NOMO-1 treated with dmso at 0.1 percent for 144 hours (cell line): ENCODE measurements at regions not wholly inside any gene's neighbourhood (a gene's known extent, or its start where the extent isn't known, plus 50 kb on each side); places are given as distances from the start of the nearest gene placed in this dataset.

Experiments
- DNase-seq: peaks from one replicate; lab custom pipeline; 2025; ENCODE audit not compliant: unreplicated experiment; lab: John Stamatoyannopoulos, UW

DNA sequence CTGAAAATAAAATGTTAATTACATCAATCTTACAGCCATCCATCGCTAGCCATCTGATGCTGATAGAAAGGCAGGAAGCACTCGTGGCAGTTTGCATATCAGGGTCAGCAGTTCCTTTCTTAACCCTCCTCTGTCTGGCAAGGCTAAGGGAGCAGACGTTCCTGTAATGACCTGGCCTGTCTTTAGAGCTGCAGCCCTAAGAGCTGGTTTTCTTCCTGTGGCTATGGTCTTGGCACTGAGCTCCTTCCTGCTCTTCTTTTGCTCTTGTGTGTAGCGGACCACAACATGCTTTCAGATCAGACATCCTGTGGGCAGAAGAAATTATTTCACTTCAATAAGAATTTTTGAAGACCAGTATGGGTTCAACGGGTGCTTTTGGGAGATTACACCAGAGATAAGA is 170.4 kb downstream of the DAD1 start:
- no peak for DNase-seq

DNA sequence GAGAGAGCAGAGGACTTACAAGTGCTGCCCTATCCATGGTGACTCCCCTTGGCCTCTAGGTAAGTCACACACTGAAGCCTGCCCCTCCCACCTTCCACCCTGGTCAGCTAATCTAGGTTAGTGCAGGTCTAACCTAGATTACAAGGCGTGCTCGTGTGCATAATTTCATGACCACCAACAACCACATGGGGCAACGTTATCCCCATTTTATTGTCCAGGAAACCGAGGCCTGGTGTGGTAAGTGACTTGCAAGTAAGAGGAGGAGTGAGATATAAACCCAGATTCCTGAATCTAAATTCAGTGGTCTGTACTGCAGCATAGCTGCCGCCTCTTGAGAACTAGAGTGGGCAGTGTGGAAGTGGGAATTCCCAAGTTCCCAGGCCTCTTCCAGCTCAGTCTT is 171.1 kb downstream of the DAD1 start:
- DNase-seq, result no peak

DNA sequence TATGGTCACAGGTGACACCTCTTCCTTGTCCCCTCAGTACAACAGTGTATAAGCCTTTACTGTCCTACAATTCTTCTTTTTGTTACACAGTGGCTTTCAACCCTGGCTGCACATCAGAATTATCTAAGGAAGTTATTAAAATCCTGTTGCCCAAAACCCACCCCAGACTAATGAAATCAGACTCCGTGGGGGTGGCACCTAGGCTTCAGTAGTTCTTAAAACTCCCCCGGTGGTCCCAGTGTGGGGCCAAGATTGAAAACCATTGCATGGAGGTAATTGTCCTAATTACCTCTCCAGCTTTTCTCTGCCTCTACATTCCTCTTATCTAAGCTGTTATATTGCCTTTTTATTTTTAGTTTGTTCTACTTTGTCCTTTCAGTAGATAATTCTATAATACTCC is 172.8 kb downstream of the DAD1 start:
- no peak for DNase-seq

DNA sequence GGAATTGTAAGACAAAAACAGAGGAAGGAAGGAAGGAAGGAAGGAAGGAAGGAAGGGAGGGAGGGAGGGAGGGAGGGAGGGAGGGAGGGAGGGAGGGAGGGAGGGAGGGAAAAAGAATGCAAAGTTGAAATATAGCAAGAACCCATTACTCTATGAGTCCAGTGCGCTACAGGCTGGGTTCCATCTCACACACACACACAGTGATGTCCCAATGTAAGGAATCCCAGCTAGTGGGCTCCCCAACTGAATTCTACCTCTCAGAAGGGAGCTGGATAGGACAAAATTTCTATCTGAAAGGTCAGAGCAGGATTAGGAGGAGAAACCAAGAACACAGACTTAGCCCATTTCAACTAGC is 173.4 kb downstream of the DAD1 start:
- DNase-seq, result no peak

DNA sequence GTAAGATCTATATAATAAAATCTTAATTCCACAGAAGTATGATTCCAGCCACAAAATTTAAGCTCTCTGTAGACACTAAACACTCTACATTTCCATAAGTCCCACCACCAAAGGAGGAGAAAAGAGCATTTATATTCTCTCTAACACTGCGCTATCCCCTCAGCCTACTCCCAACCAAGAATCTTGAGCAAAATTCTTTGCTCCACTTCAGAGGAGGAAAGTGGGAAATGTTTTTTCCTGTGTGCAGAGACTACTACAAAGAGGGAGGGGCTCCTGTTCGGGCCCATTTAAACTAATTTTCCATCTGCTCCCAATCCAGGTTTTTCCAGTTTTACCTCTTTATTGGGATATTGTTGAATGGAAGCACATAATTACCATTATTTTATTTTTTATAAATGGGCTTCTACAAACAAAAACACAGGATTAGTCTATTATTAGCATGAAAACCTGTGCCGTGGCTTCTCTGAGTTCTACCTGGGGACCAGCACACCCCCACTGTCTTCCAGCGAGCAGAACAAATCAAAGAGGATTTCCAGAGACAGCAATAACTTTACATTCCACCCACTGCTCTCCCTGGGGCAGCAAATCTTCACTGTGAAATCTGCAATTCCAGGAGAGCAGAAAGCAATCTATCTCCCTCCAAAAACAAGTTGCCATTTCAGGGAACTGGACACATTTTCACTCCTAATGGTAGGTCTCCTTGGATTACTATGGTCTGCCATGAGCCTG is 174.0 kb downstream of the DAD1 start:
- DNase-seq, result no peak

DNA sequence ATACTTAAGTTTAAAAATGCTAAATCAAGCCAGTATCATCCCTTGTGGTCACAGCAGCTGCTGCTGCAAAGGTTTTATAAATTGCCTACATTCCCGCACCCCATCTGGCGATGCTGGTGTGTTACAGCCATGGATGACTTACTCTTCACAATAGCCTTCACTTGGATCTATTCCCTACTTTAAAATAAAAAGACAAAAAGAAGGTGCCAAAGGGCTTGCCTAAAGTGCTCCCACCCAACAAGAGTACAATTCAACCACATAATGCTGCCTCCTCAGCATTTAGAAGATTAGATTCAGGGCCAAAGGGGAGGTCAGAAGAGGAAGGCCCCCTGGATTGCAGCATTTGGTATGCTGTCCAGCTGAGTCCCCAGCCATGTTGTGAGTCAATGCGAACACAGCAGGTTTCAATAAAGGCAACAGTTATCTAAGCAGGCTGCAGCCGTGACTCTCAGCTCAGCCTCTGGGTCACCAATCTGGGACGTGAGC is 176.1 kb downstream of the DAD1 start:
- no peak for DNase-seq

DNA sequence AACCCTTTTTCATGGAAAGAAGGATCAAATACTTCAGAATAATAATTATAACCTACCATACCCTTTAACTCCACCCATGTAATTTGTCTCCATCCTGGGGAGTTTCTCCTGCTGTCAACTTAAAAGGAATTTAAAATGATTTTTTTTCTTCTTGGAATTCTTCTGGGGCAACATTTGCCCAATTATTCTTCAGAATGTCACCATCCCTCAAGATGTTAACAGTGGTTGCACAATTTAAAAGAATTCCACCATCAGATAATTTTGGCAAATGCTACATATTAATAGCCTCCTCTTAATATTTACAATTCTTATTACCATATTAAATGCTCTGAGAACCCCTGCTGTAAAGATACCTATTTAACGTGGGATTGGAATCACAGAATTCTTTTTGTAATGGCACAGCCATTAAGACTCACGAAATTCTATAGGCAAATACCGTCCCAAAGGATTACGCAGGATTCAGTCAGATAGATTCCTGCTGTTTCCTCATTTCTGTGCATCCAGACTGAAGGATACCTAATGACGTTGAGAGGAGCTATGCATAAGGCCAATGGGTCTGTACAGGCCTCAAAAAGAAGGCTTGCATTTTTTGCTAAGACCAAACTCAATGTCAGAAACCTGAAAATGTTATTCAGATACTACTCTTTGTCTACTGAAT is 177.5 kb downstream of the DAD1 start:
- no peak for DNase-seq

DNA sequence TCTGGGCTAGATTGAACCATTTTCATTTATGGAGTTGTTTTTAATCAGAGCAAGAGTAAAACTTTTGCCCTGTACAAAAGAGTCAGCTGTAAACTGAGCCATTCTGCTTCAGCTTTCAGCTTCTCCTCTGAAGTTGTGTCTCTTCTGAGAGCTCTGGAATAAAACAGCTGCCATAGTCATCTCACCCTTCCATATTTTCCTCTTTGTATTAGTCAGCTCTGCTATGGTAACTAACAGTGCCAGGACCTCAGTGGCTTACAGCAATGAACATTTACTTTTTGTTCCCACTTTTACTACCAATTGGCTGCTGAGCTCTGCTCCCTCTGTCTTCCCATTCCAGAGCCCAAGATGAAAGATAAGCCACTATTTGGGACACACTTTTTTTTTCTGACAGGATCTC is 178.5 kb downstream of the DAD1 start:
- DNase-seq, result no peak

DNA sequence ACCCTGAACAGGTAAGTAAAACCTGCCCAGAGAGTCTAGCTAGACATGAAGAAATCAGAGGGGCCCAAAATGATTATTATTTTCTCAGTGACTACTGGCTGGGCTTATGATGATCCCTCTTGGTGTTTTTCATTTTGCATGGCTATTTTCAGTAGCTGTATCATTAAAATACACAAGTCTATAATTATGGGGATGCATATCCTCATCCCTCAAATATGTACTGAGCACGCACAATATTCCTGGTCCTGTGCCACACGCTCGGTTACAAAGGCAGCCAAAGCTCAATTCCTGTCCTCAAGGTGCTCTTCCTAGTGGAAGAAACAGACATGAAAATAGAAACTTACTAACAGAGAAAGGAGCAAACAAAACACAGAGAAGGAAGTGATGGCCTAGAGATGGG is 180.0 kb downstream of the DAD1 start:
- no peak for DNase-seq

DNA sequence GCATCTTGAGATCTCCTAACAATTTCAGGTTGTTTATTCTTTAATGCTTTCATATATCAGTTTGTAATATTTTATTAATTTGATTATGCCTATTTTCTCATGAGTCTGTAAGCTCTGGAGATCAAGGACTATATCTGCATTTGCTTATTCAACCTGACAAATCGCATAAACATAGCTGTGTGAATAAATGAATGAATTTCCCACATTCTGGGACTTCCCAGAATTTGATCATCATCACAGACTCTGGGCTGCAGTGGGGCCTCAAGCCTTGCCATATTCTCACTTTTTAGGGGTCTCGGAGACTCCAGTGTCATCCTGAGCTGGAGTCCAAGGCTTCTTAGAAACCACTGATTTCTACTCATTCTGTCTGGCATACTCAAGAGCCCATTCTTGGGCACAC is 180.5 kb downstream of the DAD1 start:
- DNase-seq, result no peak

DNA sequence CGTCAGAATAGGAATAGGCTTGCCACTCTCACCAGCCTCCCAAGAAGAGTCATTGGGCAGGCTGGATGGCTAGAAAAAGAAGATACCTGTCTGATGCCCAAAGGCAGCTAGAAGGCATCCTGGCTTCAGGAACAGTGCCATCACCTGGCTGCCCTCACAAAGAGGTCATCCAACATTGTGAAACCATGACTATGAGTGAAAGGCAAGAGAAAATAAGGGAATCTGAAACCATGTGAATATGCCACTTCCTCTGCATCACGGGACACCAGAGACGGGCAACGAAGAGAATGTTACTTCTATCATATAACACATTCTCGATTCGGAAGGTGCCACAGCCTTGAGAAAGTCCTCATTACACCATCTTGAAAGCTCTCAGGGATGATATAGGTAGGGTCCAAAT is 182.0 kb downstream of the DAD1 start:
- DNase-seq, result no peak

DNA sequence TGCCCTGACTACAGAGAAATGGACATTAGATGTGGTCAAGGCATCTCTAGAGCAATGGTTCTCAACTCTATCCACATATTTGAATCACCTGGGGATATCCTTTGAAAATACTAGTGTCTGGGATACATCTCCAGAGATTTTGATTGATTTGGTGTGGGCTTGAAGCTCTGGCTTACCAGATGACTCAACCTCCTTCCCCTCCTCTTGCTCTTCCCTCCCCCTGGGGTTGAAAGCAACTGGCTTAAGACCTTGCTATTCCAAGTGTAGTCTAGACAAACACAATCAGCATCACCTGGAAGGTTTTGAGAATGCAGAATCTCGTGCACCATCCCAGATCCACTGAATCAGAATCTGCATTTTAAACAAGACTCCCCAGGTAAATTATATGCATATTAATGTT is 183.8 kb downstream of the DAD1 start:
- DNase-seq, result no peak

DNA sequence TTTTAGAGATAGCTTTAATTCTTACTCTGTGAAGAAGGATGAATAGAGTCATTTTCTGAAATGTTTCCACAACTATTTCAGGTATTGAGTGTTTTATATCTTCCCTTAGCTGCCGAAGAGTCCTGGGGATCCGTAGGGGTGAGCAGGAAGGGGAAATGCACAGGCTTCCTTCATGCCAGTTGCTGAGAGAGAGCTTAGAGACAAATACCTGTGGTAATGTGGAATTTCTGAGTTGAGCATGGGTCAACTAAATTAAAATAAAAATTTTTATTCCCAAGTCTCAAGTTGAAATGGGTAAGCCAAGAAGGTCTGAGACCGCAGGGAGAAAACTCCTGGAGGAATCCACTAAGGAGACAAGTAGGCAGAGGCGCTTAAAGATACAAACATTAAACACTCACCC is 185.7 kb downstream of the DAD1 start:
- DNase-seq, result no peak

DNA sequence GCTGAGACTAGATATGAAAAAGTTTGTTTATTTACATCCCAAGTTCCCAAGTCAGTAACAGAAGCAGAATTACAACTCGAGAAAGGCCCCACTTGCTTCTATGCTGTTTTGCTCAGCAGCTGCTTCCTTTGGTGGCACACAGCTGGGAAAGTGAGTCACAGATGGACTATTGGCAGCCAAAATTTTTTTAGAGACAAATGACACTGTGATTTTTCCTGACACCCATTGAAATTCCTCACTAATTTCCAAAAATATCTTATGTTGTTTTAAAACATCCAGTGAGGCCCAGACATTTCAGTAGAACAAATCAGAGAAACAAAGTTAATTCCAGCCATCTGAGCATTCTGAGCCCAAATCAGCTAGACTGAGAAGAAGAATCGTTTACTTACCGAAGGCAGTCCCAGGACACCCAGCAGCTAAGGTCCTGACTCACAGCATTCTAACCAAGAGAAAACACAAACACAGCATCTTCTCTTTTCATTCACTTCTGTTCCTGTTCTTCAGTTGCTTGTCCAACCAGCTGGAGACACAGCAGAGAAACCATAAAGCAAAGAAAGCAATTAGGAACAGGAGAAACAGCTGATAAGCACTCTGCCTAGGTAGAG is 188.3 kb downstream of the DAD1 start:
- no peak for DNase-seq

DNA sequence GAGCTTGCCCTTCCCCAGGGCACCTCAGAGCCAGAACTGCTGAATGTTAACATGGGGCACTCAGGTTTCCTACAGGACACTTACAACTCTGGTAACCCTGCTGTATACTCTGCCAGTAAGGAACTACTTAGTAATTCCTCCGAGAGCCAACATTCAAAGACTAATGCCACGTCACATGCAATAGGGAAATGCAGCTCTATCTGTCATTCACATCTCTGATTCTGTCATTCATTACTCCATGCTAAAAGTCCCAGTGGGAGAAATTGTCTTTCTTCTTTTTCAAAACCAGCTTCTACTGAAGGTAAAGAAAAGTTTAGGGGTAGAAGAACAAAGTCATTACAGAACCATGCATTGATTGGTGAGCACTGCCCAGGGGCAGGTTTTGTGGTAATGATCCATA is 189.2 kb downstream of the DAD1 start:
- DNase-seq, result no peak

DNA sequence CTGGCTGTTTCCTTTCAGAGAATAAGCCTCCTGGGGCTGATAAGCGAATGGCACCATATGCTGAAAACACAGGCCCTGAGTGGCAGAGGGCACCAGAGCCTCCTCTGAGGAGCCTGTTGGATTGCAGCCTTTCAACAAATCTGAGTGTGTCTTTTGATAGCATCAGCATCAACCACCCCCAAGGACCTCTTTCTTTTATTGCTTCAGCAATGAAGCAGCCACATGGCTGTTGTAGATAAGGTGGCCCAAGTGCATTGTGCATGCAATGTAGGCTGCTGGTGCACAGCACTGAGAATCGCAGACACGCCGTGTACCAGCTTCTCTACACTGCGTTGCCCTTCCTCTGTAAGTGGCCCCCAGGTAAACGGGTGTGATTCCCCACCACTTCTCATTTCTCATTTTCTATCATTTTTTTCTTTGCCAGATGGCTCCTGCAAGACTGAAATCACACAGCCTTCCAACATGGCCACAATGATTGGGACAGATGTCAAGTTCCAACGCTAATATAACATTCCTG is 191.7 kb downstream of the DAD1 start:
- no peak for DNase-seq

DNA sequence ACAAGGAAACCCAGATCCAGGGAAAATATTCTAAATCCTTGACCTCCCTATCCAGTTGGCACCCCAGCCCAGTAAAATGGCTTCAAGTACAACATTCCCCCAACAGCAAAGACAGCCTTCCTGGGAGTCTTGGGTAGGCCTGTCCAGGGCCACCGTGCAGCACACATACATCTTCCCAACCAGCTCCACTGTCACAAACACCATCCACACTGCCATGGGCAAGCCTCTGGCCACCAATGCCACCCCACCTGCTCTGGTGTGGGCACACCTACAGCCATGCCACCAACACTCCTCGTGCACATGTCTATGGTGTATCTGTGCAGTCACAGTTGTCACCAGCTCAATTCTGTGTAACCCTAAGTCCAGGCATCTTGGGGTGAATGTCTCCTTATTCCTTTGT is 193.2 kb downstream of the DAD1 start:
- no peak for DNase-seq

DNA sequence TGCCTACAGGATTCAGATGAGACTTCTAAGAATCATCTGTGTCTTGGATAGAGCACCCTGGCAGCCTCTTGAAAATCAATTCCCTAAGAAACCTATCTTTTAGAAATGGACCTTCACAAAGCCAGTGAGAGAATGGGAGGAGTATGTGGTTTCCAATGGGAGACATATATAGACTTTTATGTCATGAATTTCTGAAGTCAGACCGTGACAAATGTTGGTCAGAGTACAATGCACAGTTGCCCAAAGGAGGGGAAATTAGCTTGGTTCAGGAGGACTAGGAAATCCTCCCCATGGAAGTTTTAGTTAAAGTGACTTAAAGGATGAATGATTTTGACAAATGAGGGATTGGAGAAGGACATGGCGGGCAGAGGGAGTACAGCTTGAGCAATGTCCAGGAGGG is 194.4 kb downstream of the DAD1 start:
- no peak for DNase-seq

DNA sequence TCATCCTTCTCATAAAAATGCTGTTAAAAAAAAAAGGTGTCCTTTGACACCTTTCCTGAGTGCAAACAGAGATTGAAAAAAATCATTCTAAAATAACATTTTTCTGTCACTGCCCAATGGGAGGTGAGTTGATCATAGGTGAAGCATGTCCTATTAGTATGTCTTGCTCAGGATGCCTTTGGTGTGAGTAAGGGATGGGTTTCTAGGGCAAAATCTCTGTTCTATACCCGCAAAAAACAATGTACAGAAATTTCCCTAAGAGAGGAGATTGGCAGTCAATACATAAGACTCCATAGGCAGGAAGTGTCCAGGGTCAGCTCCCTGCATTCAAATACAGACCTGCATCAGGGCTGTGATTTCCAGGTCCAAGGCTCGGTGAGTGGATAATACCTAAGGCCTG is 195.2 kb downstream of the DAD1 start:
- DNase-seq, result no peak

DNA sequence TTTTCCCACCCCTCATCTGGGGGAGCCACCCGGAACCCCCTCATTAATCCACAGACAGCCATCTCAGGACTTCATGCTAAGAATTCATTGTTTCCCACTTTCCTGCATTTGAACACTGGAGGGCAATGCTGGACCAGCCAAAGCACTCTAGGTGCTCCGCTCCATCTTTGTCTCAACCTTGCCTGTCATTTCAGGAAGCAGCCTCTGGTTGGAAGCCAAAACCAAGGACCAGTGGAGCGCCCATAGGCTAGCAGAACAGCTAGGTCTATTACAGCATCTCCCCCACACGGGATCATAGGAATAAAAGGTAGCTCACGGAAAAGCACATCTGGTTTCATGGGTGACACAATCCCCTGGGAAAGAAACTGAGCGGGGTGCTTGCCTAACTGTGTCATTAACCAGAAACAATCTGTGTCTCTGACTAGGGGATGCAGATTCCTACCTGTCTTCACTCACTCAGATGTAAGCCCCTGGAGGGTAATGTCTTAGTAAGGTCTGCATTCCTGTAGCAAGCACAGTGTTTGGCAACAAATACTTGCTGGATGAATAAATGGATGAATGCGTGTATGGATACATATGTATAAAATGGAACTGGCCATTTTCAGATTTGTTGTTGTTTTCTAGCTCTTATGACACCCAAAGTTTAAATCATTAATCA is 197.0 kb downstream of the DAD1 start:
- DNase-seq, result peak; percentile 35

DNA sequence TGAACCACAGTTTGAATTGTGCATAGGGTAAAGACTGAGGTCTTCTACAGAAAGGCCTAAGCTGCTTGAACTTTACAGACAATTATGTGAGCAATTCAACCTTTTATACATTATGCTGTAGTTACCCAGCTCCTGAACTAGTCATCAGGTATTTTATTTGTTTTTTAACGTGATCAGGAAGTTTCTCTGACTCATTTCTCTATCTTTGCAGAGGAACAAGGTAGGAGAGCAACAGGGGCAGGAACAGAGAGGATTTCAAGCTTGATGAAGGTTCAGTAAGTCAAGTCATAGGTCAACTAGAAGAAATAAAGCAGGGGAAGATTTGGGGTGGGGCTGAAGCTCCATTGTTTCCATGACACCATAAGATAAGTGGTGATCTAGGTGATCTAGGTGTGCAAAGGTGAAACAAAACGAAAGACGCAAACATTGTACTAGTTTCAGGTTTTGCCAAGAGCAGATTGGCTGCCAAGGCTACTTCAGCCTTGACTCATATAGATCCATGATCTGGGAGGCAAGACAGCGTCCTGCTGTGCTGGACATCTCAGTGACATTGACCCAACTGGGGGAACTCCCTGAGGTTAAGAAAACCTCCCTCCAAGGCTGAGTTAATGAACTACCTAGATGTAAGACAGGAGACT is 198.1 kb downstream of the DAD1 start:
- no peak for DNase-seq
